CD8-positive, alpha-beta memory T cell (primary cell): ENCODE measurements at regions not wholly inside any gene's neighbourhood (a gene's known extent, or its start where the extent isn't known, plus 50 kb on each side); places are given as distances from the start of the nearest gene placed in this dataset.
"Not testable (repeated sequence)": the region's sequence is repeated elsewhere in the genome, so short reads cannot be mapped to it uniquely, and the experiment has no call there.

Source experiments
- CTCF ChIA-PET: fragments of 350-600 bp; sonication (Branson Sonifier 250); formaldehyde crosslinking; loops from one replicate; lab custom pipeline; 2021; ENCODE audit warnings: antibody characterized with exemption; lab: Charles Lee
- POLR2A ChIA-PET: fragments of 350-600 bp; sonication (Branson Sonifier 250); formaldehyde crosslinking; loops from one replicate; lab custom pipeline; 2021; ENCODE audit warnings: antibody characterized with exemption; lab: Charles Lee
- DNase-seq, 5 donors: peaks; one replicate each; pipeline versions ENCODE4 v3.0.0 to v3.0.0-alpha.2; 2020 to 2022; ENCODE audit warnings: mixed read lengths in 1 of 5
- H3K27ac ChIP-seq: one replicate; pipeline ENCODE4 v1.7.0; 2013; ENCODE audit warnings: low read depth, mild to moderate bottlenecking, low read length, moderate library complexity
- H3K27me3 ChIP-seq: 2 replicates; pipeline ENCODE4 v1.7.0; 2013; ENCODE audit warnings: low read length, mild to moderate bottlenecking; ENCODE audit not compliant: insufficient read depth, poor library complexity, severe bottlenecking
- H3K36me3 ChIP-seq: 2 replicates; pipeline ENCODE4 v1.7.0; 2013; ENCODE audit warnings: mild to moderate bottlenecking, low read length, moderate library complexity; ENCODE audit not compliant: insufficient read depth
- H3K4me1 ChIP-seq: 2 replicates; pipeline ENCODE4 v1.7.0; 2013; ENCODE audit warnings: mild to moderate bottlenecking, low read length, moderate library complexity; ENCODE audit not compliant: insufficient read depth
- H3K4me3 ChIP-seq: 2 replicates; pipeline ENCODE4 v1.7.0; 2013; ENCODE audit warnings: mild to moderate bottlenecking, low read length
- H3K9me3 ChIP-seq: 2 replicates; pipeline ENCODE4 v1.7.0; 2013; ENCODE audit warnings: mild to moderate bottlenecking, low read length
- H3K27ac Mint-ChIP-seq, 8 donors: one replicate each; pipeline ENCODE4 v1.8.0; 2020 to 2021; ENCODE audit warnings: mixed read lengths in 8 of 8, mild to moderate bottlenecking in 6 of 8, inconsistent platforms in 3 of 8, moderate library complexity in 3 of 8
- H3K27me3 Mint-ChIP-seq, 2 donors: one replicate each; pipeline ENCODE4 v1.8.0; 2020 to 2021; ENCODE audit warnings: mixed read lengths in 2 of 2, mild to moderate bottlenecking in 1 of 2, moderate library complexity in 1 of 2
- H3K36me3 Mint-ChIP-seq, 3 donors: one replicate each; pipeline ENCODE4 v1.8.0; 2020 to 2021; ENCODE audit warnings: mixed read lengths in 3 of 3, inconsistent platforms in 1 of 3, mild to moderate bottlenecking in 1 of 3
- H3K4me1 Mint-ChIP-seq, 3 donors: one replicate each; pipeline ENCODE4 v1.8.0; 2020 to 2021; ENCODE audit warnings: mixed read lengths in 3 of 3, inconsistent platforms in 1 of 3, mild to moderate bottlenecking in 1 of 3
- H3K4me3 Mint-ChIP-seq, 7 donors: one replicate each; pipeline ENCODE4 v1.8.0; 2020 to 2021; ENCODE audit warnings: mixed read lengths in 7 of 7, mild to moderate bottlenecking in 6 of 7, moderate library complexity in 4 of 7, inconsistent platforms in 2 of 7
- H3K9me3 Mint-ChIP-seq, 5 donors: one replicate each; pipeline ENCODE4 v1.8.0; 2020 to 2022; ENCODE audit warnings: mixed read lengths in 5 of 5, mild to moderate bottlenecking in 3 of 5, moderate library complexity in 2 of 5, inconsistent platforms in 1 of 5

GRCh38 chr10:37733822-37734221 lies 123.6 kb downstream of the ZNF248 start:
- H3K4me1 ChIP-seq, result no peaks in the 10 kb centered on the region
- Mint-ChIP-seq H3K9me3 (peaks cover 2 to 10% (median 7%) of the 10 kb centered on the region in 5 donors), H3K4me1 (no peaks in the 10 kb centered on the region), H3K4me3 (no peak overlapping the region), H3K36me3 (no peaks in the 10 kb centered on the region), H3K27ac (no peak overlapping the region), H3K27me3 (peaks cover 0 to 3% of the 10 kb centered on the region in 2 donors)
- H3K27me3 ChIP-seq, result no peaks in the 10 kb centered on the region
- no peak for DNase-seq
- ChIA-PET CTCF (no interaction called here), POLR2A (no interaction called here)
- no peaks in the 10 kb centered on the region for H3K36me3 ChIP-seq
- H3K27ac ChIP-seq, result no peak overlapping the region
- no peak overlapping the region for H3K4me3 ChIP-seq
- H3K9me3 ChIP-seq, result no peaks in the 10 kb centered on the region

GRCh38 chr10:37732685-37733084 lies 124.7 kb downstream of the ZNF248 start:
- H3K9me3 Mint-ChIP-seq, result peaks cover 0 to 9% (median 7%) of the 10 kb centered on the region in 5 donors
- POLR2A ChIA-PET, result no interaction called here
- no peak overlapping the region for H3K27ac Mint-ChIP-seq
- no peak overlapping the region for H3K27ac ChIP-seq
- H3K4me3 Mint-ChIP-seq, result no peak overlapping the region
- CTCF ChIA-PET, result no interaction called here
- DNase-seq, result no peak
- peaks cover 0 to 3% of the 10 kb centered on the region in 2 donors for H3K27me3 Mint-ChIP-seq
- H3K4me1 Mint-ChIP-seq, result no peaks in the 10 kb centered on the region
- H3K36me3 ChIP-seq, result no peaks in the 10 kb centered on the region
- no peaks in the 10 kb centered on the region for H3K36me3 Mint-ChIP-seq
- no peaks in the 10 kb centered on the region for H3K9me3 ChIP-seq
- H3K4me1 ChIP-seq, result no peaks in the 10 kb centered on the region
- no peaks in the 10 kb centered on the region for H3K27me3 ChIP-seq
- no peak overlapping the region for H3K4me3 ChIP-seq

- H3K27me3 ChIP-seq, result no peaks in the 10 kb centered on the region
- H3K4me3 ChIP-seq, result no peak overlapping the region
- no peaks in the 10 kb centered on the region for H3K4me1 ChIP-seq
- ChIA-PET POLR2A (no interaction called here), CTCF (no interaction called here)
- H3K27ac ChIP-seq, result no peak overlapping the region
- no peaks in the 10 kb centered on the region for H3K27me3 Mint-ChIP-seq
- DNase-seq, result no peak
- no peaks in the 10 kb centered on the region for H3K9me3 ChIP-seq
- H3K36me3 ChIP-seq, result no peaks in the 10 kb centered on the region
- no peaks in the 10 kb centered on the region for H3K4me1 Mint-ChIP-seq
- peaks cover 3 to 11% (median 4%) of the 10 kb centered on the region in 5 donors for H3K9me3 Mint-ChIP-seq
- H3K4me3 Mint-ChIP-seq, result no peak overlapping the region
- H3K27ac Mint-ChIP-seq, result no peak overlapping the region
- no peaks in the 10 kb centered on the region for H3K36me3 Mint-ChIP-seq
These were observed 128.6 kb downstream of the ZNF248 start for GRCh38 chr10:37728830-37729229.

- Histone ChIP-seq H3K9me3 (no peaks in the 10 kb centered on the region), H3K4me3 (no peak overlapping the region), H3K27ac (no peak overlapping the region), H3K27me3 (no peaks in the 10 kb centered on the region), H3K36me3 (no peaks in the 10 kb centered on the region), H3K4me1 (no peaks in the 10 kb centered on the region)
- Mint-ChIP-seq H3K4me1 (no peaks in the 10 kb centered on the region), H3K27me3 (no peaks in the 10 kb centered on the region), H3K36me3 (no peaks in the 10 kb centered on the region), H3K27ac (peak overlapping the region in 2 of 8 donors; percentile 10 to 54), H3K9me3 (peaks cover 3 to 11% (median 4%) of the 10 kb centered on the region in 5 donors), H3K4me3 (no peak overlapping the region)
- CTCF ChIA-PET, result no interaction called here
- POLR2A ChIA-PET, result no interaction called here
- no peak for DNase-seq
These were observed 129.7 kb downstream of the ZNF248 start for GRCh38 chr10:37727491-37728352.

GRCh38 chr10:37721100-37721499 lies 136.3 kb downstream of the ZNF248 start:
- Histone ChIP-seq H3K27me3 (no peaks in the 10 kb centered on the region), H3K36me3 (no peaks in the 10 kb centered on the region), H3K27ac (no peak overlapping the region), H3K4me3 (no peak overlapping the region), H3K9me3 (no peaks in the 10 kb centered on the region), H3K4me1 (no peaks in the 10 kb centered on the region)
- no peak overlapping the region for H3K4me3 Mint-ChIP-seq
- H3K36me3 Mint-ChIP-seq, result no peaks in the 10 kb centered on the region
- CTCF ChIA-PET, result no interaction called here
- POLR2A ChIA-PET, result no interaction called here
- H3K4me1 Mint-ChIP-seq, result no peaks in the 10 kb centered on the region
- H3K27me3 Mint-ChIP-seq, result no peaks in the 10 kb centered on the region
- H3K9me3 Mint-ChIP-seq, result peaks cover 20 to 23% (median 22%) of the 10 kb centered on the region in 5 donors
- H3K27ac Mint-ChIP-seq, result no peak overlapping the region
- no peak for DNase-seq

- H3K4me1 Mint-ChIP-seq, H3K9me3 ChIP-seq, DNase-seq, H3K36me3 ChIP-seq, H3K27me3 ChIP-seq, H3K4me1 ChIP-seq, POLR2A ChIA-PET, H3K36me3 Mint-ChIP-seq, H3K27ac Mint-ChIP-seq, H3K27ac ChIP-seq, H3K27me3 Mint-ChIP-seq, CTCF ChIA-PET, H3K4me3 Mint-ChIP-seq, H3K4me3 ChIP-seq: not testable (repeated sequence)
- H3K9me3 Mint-ChIP-seq, result peaks cover 17 to 25% (median 21%) of the 10 kb centered on the region in 5 donors
These were observed 139.3 kb downstream of the ZNF248 start for GRCh38 chr10:37718060-37718459.

- Mint-ChIP-seq H3K4me1 (no peaks in the 10 kb centered on the region), H3K36me3 (no peaks in the 10 kb centered on the region), H3K4me3 (no peak overlapping the region), H3K27ac (no peak overlapping the region), H3K27me3 (no peaks in the 10 kb centered on the region), H3K9me3 (peaks cover 9 to 16% (median 13%) of the 10 kb centered on the region in 5 donors)
- Histone ChIP-seq H3K4me3 (no peak overlapping the region), H3K9me3 (no peaks in the 10 kb centered on the region), H3K4me1 (no peaks in the 10 kb centered on the region), H3K36me3 (no peaks in the 10 kb centered on the region), H3K27ac (no peak overlapping the region), H3K27me3 (no peaks in the 10 kb centered on the region)
- POLR2A ChIA-PET, result no interaction called here
- CTCF ChIA-PET, result no interaction called here
- no peak for DNase-seq
These were observed 143.8 kb downstream of the ZNF248 start for GRCh38 chr10:37713642-37714041.

- H3K36me3 ChIP-seq, result no peaks in the 10 kb centered on the region
- no peaks in the 10 kb centered on the region for H3K27me3 ChIP-seq
- Mint-ChIP-seq H3K4me3 (no peak overlapping the region), H3K27ac (no peak overlapping the region), H3K4me1 (no peaks in the 10 kb centered on the region), H3K9me3 (peaks cover 5 to 11% (median 9%) of the 10 kb centered on the region in 5 donors), H3K27me3 (no peaks in the 10 kb centered on the region), H3K36me3 (no peaks in the 10 kb centered on the region)
- no peak overlapping the region for H3K27ac ChIP-seq
- no peak overlapping the region for H3K4me3 ChIP-seq
- ChIA-PET POLR2A (no interaction called here), CTCF (no interaction called here)
- H3K9me3 ChIP-seq, result no peaks in the 10 kb centered on the region
- no peak for DNase-seq
- no peaks in the 10 kb centered on the region for H3K4me1 ChIP-seq
These were observed 144.3 kb downstream of the ZNF248 start for GRCh38 chr10:37713132-37713501.
